ENCODE measurements at regions not wholly inside any gene's neighbourhood (a gene's known extent, or its start where the extent isn't known, plus 50 kb on each side); places are given as distances from the start of the nearest gene placed in this dataset.

GRCh38 chr2:216757532-216757931 is 62.2 kb upstream of the IGFBP5 start:
- WGBS (ENCODE audit: insufficient coverage): 0% methylated on average over 1 of the region's 4 CpGs
- no peak overlapping the region for H3K4me3 ChIP-seq (replicated peaks in 1 of 3; ENCODE audit: low read depth in 2 of 3, low read length in 3 of 3)
- H3K9ac ChIP-seq (ENCODE audit: insufficient read depth, low read length, poor library complexity, severe bottlenecking): no peak overlapping the region
- no peak for DNase-seq
- H3K27me3 ChIP-seq (ENCODE audit: control insufficient read depth in 2 of 2, insufficient read depth in 2 of 2, low read length in 2 of 2): no peaks in the 10 kb centered on the region
- no peaks in the 10 kb centered on the region for H3K4me1 ChIP-seq (ENCODE audit: control insufficient read depth in 1 of 2, insufficient read depth in 2 of 2, low read length in 2 of 2)
- TF ChIP-seq CTCF (IDR thresholded peaks at IDR 0.05): no peak
- H3K4me2 ChIP-seq (replicated peaks; ENCODE audit: extremely low read depth, low read length, poor library complexity, severe bottlenecking): no peak overlapping the region
- H3K27me3 Mint-ChIP-seq (ENCODE audit: low read depth in 3 of 3): peaks cover 0 to 2% (median 1%) of the 10 kb centered on the region in 3 donors
- intact Hi-C loops (cut with micrococcal nuclease): no loop called here
- H3K9me3 Mint-ChIP-seq: peaks cover 0 to 4% (median 0%) of the 10 kb centered on the region in 7 donors
- H3K4me3 Mint-ChIP-seq: no peak overlapping the region
- H3K4me1 Mint-ChIP-seq: peaks cover 20% of the 10 kb centered on the region
- H3K36me3 Mint-ChIP-seq: no peaks in the 10 kb centered on the region
- no peaks in the 10 kb centered on the region for H3K9me3 ChIP-seq (replicated peaks in 1 of 2; ENCODE audit: control insufficient read depth in 1 of 2, insufficient read depth in 1 of 2, low read length in 2 of 2)
- no peak overlapping the region for H2AFZ ChIP-seq (ENCODE audit: insufficient read depth, low read depth, low read length, poor library complexity, severe bottlenecking)
- H3K27ac Mint-ChIP-seq: no peak overlapping the region
- no peaks in the 10 kb centered on the region for H3K36me3 ChIP-seq (replicated peaks in 1 of 2; ENCODE audit: control insufficient read depth in 1 of 2, insufficient read depth in 2 of 2, low read length in 2 of 2)
- H3K27ac ChIP-seq (ENCODE audit: low read depth in 1 of 2, low read length in 2 of 2): no peak overlapping the region
- no peaks in the 10 kb centered on the region for H3K79me2 ChIP-seq (ENCODE audit: insufficient read depth, low read length)
- H4K20me1 ChIP-seq (ENCODE audit: insufficient read depth, low read length): no peaks in the 10 kb centered on the region

GRCh38 chr2:216756435-216756834 is 61.1 kb upstream of the IGFBP5 start:
- TF ChIP-seq CTCF (IDR thresholded peaks at IDR 0.05): no peak
- no peaks in the 10 kb centered on the region for H3K4me1 ChIP-seq (ENCODE audit: control insufficient read depth in 1 of 2, insufficient read depth in 2 of 2, low read length in 2 of 2)
- H3K27ac Mint-ChIP-seq: peak overlapping the region in 1 of 7 donors; percentile 36
- H3K4me1 Mint-ChIP-seq: peaks cover 20% of the 10 kb centered on the region
- no peaks in the 10 kb centered on the region for H3K9me3 ChIP-seq (replicated peaks in 1 of 2; ENCODE audit: control insufficient read depth in 1 of 2, insufficient read depth in 1 of 2, low read length in 2 of 2)
- H3K4me3 Mint-ChIP-seq: no peak overlapping the region
- H3K4me3 ChIP-seq (replicated peaks in 1 of 3; ENCODE audit: low read depth in 2 of 3, low read length in 3 of 3): no peak overlapping the region
- no peak overlapping the region for H3K4me2 ChIP-seq (replicated peaks; ENCODE audit: extremely low read depth, low read length, poor library complexity, severe bottlenecking)
- peaks cover 0 to 3% (median 2%) of the 10 kb centered on the region in 3 donors for H3K27me3 Mint-ChIP-seq (ENCODE audit: low read depth in 3 of 3)
- no peak overlapping the region for H3K9ac ChIP-seq (ENCODE audit: insufficient read depth, low read length, poor library complexity, severe bottlenecking)
- H2AFZ ChIP-seq (ENCODE audit: insufficient read depth, low read depth, low read length, poor library complexity, severe bottlenecking): no peak overlapping the region
- H3K9me3 Mint-ChIP-seq: peaks cover 0 to 4% (median 0%) of the 10 kb centered on the region in 7 donors
- no peaks in the 10 kb centered on the region for H3K36me3 ChIP-seq (replicated peaks in 1 of 2; ENCODE audit: control insufficient read depth in 1 of 2, insufficient read depth in 2 of 2, low read length in 2 of 2)
- DNase-seq: no peak
- H3K79me2 ChIP-seq (ENCODE audit: insufficient read depth, low read length): no peaks in the 10 kb centered on the region
- H3K36me3 Mint-ChIP-seq: no peaks in the 10 kb centered on the region
- H4K20me1 ChIP-seq (ENCODE audit: insufficient read depth, low read length): no peaks in the 10 kb centered on the region
- no peak overlapping the region for H3K27ac ChIP-seq (ENCODE audit: low read depth in 1 of 2, low read length in 2 of 2)
- no peaks in the 10 kb centered on the region for H3K27me3 ChIP-seq (ENCODE audit: control insufficient read depth in 2 of 2, insufficient read depth in 2 of 2, low read length in 2 of 2)
- intact Hi-C loops (cut with micrococcal nuclease): no loop called here
- WGBS (ENCODE audit: insufficient coverage): 88% methylated on average over 2 of the region's 2 CpGs

Measured in CD14-positive monocyte (primary cell).